IPS-NIHi11 (cell line): ENCODE measurements at regions not wholly inside any gene's neighbourhood (a gene's known extent, or its start where the extent isn't known, plus 50 kb on each side); places are given as distances from the start of the nearest gene placed in this dataset.

Experiments used
- DNase-seq: peaks from one replicate; pipeline ENCODE4 v3.0.0; 2012; ENCODE audit warnings: mixed read lengths, low spot score

DNA sequence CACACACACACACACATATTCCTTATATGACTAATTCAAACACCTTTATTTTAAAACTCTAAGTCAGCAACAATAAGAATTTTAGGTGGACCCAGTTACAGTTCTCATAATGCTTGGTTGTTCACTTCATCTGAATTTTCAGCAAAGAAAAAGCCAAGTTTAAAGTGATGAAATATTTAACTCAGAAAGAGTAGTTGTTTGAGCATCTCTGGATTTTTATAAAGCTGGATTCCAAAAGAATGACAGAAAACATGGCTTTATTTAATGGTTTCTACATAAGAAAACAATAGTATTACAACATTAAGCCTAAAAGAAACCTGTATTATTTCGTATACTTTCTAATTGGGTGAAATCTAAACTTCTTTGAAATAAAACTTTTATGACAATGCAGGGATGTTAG, 54.2 kb upstream of the ADAMTS5 start:
- DNase-seq = no peak

GRCh38 chr21:27017246-27017645, 50.4 kb upstream of the ADAMTS5 start:
- DNase-seq = no peak
